ENCODE measurements at regions not wholly inside any gene's neighbourhood (a gene's known extent, or its start where the extent isn't known, plus 50 kb on each side); places are given as distances from the start of the nearest gene placed in this dataset.

DNA sequence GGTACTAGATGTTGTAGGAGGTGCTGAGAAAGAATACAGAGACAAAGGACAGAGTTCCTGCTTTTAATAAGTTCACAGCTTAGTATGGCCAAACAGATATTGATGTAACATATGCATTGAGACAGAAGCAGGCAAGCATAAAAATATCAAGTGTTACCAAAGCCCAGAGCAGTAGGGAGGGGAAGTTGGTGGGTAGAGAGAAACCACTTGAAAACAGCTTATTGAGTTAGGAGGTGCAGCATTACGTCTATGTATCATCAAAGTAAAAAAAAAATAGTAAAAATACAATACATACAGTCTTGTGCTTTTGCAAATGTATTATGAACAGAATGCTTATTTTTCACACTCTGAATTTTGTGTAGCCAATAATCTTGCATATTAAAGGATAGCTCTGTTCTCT, 441.8 kb upstream of the SGCD start:
- Histone ChIP-seq H3K36me3 (no peaks in the 10 kb centered on the region), H3K9me3 (no peaks in the 10 kb centered on the region), H3K4me1 (no peaks in the 10 kb centered on the region), H3K4me3 (no peak overlapping the region), H3K27ac (no peak overlapping the region), H3K27me3 (no peaks in the 10 kb centered on the region)
- no peak for DNase-seq
- WGBS, 4 donors = 49 to 72% (median 60%) methylated on average over 1 of the region's 1 CpG; no CpG with 5 or more reads in 1 of the 4 donors
- intact Hi-C loops (cut with DNase I) = no loop called here
- ATAC-seq = no peak
- TF ChIP-seq, protein P1, sequence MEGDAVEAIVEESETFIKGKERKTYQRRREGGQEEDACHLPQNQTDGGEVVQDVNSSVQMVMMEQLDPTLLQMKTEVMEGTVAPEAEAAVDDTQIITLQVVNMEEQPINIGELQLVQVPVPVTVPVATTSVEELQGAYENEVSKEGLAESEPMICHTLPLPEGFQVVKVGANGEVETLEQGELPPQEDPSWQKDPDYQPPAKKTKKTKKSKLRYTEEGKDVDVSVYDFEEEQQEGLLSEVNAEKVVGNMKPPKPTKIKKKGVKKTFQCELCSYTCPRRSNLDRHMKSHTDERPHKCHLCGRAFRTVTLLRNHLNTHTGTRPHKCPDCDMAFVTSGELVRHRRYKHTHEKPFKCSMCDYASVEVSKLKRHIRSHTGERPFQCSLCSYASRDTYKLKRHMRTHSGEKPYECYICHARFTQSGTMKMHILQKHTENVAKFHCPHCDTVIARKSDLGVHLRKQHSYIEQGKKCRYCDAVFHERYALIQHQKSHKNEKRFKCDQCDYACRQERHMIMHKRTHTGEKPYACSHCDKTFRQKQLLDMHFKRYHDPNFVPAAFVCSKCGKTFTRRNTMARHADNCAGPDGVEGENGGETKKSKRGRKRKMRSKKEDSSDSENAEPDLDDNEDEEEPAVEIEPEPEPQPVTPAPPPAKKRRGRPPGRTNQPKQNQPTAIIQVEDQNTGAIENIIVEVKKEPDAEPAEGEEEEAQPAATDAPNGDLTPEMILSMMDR (IDR thresholded peaks at IDR 0.05) = no peak
- no peak for TF ChIP-seq POLR2A (IDR thresholded peaks at IDR 0.05)

DNA sequence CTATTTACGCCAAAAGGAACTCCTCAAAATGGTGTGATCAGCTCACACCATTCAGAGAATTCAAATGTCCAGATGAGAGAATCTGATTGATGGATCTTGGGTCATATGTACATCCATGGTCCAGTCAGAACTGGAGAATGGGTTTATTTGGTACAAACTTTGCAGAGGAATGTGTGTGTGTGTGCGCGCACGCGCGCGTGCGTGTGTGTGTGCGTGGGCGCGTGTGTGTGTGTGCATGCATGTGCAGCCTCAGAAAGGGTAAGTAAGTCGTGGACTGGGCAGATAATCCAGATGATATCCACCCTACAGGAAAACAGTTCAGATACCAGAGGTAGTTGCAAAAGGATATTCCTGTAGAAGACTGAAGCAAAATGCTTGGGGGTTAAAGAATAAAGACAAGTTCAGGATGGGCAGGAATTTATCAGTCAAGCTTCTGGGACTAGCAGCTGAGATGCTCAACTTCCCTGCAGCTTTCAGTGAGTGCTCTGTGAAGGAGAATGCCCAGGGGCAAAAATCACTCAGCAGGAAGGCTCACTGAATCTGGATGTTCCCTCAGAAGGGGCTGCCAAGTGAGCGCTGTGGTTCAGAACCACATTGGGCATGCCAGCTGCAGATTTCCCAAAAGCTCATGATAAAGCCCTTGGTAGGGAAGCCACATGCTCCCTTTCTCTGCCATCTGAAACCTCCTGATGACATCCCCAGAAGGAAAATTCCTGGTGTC, 440.5 kb upstream of the SGCD start:
- Histone ChIP-seq H3K36me3 (no peaks in the 10 kb centered on the region), H3K9me3 (no peaks in the 10 kb centered on the region), H3K4me1 (no peaks in the 10 kb centered on the region), H3K27me3 (no peaks in the 10 kb centered on the region), H3K27ac (no peak overlapping the region), H3K4me3 (no peak overlapping the region)
- DNase-seq = no peak
- ATAC-seq = no peak
- TF ChIP-seq, protein P1 (IDR thresholded peaks at IDR 0.05) = no peak
- TF ChIP-seq POLR2A (IDR thresholded peaks at IDR 0.05) = no peak
- intact Hi-C loops (cut with DNase I) = no loop called here
- WGBS, 4 donors = 84 to 90% (median 84%) methylated on average over 13 of the region's 13 CpGs

DNA sequence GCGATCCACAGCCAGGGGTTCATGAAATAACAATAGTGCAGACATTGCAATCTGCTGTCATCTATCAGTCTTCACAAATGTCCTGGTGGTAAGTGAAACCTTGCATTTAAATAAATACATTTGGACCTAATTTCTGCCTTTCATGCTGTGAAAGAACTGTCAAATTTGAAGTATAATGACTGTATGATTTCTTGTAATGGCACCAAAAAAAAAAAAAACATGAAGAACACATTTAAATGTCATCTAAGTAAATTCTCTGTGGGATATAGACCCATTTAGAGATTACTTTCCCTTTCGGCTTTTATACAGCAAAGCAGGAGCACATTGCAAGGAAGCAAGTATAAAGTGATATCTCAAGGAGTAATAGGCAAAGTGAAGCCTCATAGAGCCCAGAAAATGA, 431.5 kb upstream of the SGCD start:
- intact Hi-C loops (cut with DNase I) = no loop called here
- no peaks in the 10 kb centered on the region for H3K36me3 ChIP-seq
- no peaks in the 10 kb centered on the region for H3K27me3 ChIP-seq
- DNase-seq = no peak
- TF ChIP-seq, protein P1 (IDR thresholded peaks at IDR 0.05) = no peak
- TF ChIP-seq POLR2A (IDR thresholded peaks at IDR 0.05) = no peak
- no peak for ATAC-seq
- no peak overlapping the region for H3K27ac ChIP-seq
- no peak overlapping the region for H3K4me3 ChIP-seq
- peaks cover 0 to 10% (median 0%) of the 10 kb centered on the region in 12 donors for H3K4me1 ChIP-seq
- no peaks in the 10 kb centered on the region for H3K9me3 ChIP-seq
- WGBS, 4 donors = 83 to 87% (median 86%) methylated on average over 2 of the region's 2 CpGs

DNA sequence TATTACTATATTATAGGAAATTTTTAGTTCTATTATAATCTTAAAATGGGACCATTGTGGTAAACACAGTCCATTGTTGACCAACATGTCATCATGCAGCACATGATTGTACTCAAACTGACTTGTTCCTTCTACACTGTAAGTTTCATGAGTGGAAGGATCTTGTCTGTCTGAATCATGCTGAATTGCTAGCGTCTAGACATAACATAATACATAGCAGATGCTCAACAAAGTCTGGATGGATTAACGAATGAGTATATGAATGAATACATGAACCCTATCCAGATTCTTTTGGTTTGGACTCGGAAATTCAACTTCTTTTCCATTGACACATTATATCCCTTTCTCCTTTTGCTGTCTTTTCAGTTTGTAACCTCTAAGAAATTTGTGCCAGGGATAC, 429.2 kb upstream of the SGCD start:
- no peaks in the 10 kb centered on the region for H3K9me3 ChIP-seq
- no peaks in the 10 kb centered on the region for H3K36me3 ChIP-seq
- no peaks in the 10 kb centered on the region for H3K27me3 ChIP-seq
- DNase-seq (no peak), ATAC-seq (no peak)
- peaks cover 0 to 10% (median 0%) of the 10 kb centered on the region in 12 donors for H3K4me1 ChIP-seq
- no peak overlapping the region for H3K27ac ChIP-seq
- no peak overlapping the region for H3K4me3 ChIP-seq
- 80 to 89% (median 82%) methylated on average over 3 of the region's 3 CpGs for WGBS, 4 donors
- TF ChIP-seq POLR2A (IDR thresholded peaks at IDR 0.05) = no peak
- TF ChIP-seq, protein P1 (IDR thresholded peaks at IDR 0.05) = no peak
- intact Hi-C loops (cut with DNase I) = no loop called here
